ENCODE measurements at regions not wholly inside any gene's neighbourhood (a gene's known extent, or its start where the extent isn't known, plus 50 kb on each side); places are given as distances from the start of the nearest gene placed in this dataset.

- peak; percentile 44 to 93 (median 82) for ATAC-seq
- TF ChIP-seq CTCF (IDR thresholded peaks at IDR 0.05), result no peak
- TF ChIP-seq POLR2A (IDR thresholded peaks at IDR 0.05), result no peak
Observed at GRCh38 chr11:90363739-90364138, 140.9 kb upstream of the CHORDC1 start.

DNA sequence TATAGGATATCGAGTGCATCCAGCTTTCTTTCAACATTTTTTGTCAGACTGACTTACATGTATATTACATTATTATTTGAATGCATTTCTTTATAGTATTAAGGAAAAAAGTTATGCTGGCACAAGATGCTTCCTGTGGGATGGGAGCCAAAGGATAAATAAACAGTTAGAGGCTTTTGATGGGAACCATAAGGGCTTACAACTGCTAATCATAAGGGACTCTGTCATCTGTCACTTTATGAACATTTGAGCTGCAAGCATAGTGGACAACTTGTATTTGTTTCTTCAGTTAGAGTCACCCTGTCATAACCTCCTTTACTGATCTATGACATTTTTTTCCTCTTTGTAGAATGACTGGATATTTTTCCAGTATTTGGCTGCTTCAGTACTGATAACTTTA, 132.4 kb upstream of the CHORDC1 start:
- DNase-seq (no peak), ATAC-seq (peak in 1 of 4 donors; percentile 26)
- Histone ChIP-seq H3K4me1 (no peaks in the 10 kb centered on the region), H3K27ac (no peak overlapping the region), H3K4me3 (no peak overlapping the region), H3K36me3 (no peaks in the 10 kb centered on the region), H3K27me3 (no peaks in the 10 kb centered on the region), H3K9me3 (no peaks in the 10 kb centered on the region)
- intact Hi-C loops (cut with DNase I), result no loop called here
- WGBS (ENCODE audit: insufficient coverage, low coverage, low lambda C conversion rate, missing lambda C conversion rate), result 71% methylated on average over 1 of the region's 1 CpG
- TF ChIP-seq POLR2A (IDR thresholded peaks at IDR 0.05), result no peak
- no peak for TF ChIP-seq CTCF (IDR thresholded peaks at IDR 0.05)

More at GRCh38 chr11:90363739-90364138, 140.9 kb upstream of the CHORDC1 start:
- WGBS (ENCODE audit: insufficient coverage, low coverage, low lambda C conversion rate, missing lambda C conversion rate), result 25% methylated on average over 1 of the region's 1 CpG
- H3K4me1 ChIP-seq, result no peaks in the 10 kb centered on the region
- no peaks in the 10 kb centered on the region for H3K27me3 ChIP-seq
- DNase-seq, result no peak
- H3K9me3 ChIP-seq, result no peaks in the 10 kb centered on the region
- H3K27ac ChIP-seq, result no peak overlapping the region
- intact Hi-C loops (cut with DNase I), result no loop called here
- H3K4me3 ChIP-seq, result no peak overlapping the region
- H3K36me3 ChIP-seq, result no peaks in the 10 kb centered on the region

GRCh38 chr11:90349731-90350130, 126.9 kb upstream of the CHORDC1 start:
- DNase-seq (no peak), ATAC-seq (peak in 1 of 4 donors; percentile 36)
- H3K36me3 ChIP-seq, result no peaks in the 10 kb centered on the region
- no peak overlapping the region for H3K27ac ChIP-seq
- TF ChIP-seq POLR2A (IDR thresholded peaks at IDR 0.05), result no peak
- TF ChIP-seq CTCF (IDR thresholded peaks at IDR 0.05), result no peak
- no peak overlapping the region for H3K4me3 ChIP-seq
- H3K9me3 ChIP-seq, result no peaks in the 10 kb centered on the region
- 96% methylated on average over 1 of the region's 1 CpG for WGBS (ENCODE audit: insufficient coverage, low coverage, low lambda C conversion rate, missing lambda C conversion rate)
- no peaks in the 10 kb centered on the region for H3K4me1 ChIP-seq
- no peaks in the 10 kb centered on the region for H3K27me3 ChIP-seq
- intact Hi-C loops (cut with DNase I), result no loop called here

- Histone ChIP-seq H3K4me1 (no peaks in the 10 kb centered on the region), H3K4me3 (no peak overlapping the region), H3K27ac (no peak overlapping the region), H3K9me3 (no peaks in the 10 kb centered on the region), H3K27me3 (no peaks in the 10 kb centered on the region), H3K36me3 (no peaks in the 10 kb centered on the region)
- 57% methylated on average over 3 of the region's 4 CpGs for WGBS (ENCODE audit: insufficient coverage, low coverage, low lambda C conversion rate, missing lambda C conversion rate)
- DNase-seq (no peak), ATAC-seq (no peak)
- intact Hi-C loops (cut with DNase I), result no loop called here
- TF ChIP-seq CTCF (IDR thresholded peaks at IDR 0.05) (no peak), POLR2A (IDR thresholded peaks at IDR 0.05) (no peak)
Observed at GRCh38 chr11:90344546-90344945, 121.7 kb upstream of the CHORDC1 start.

DNA sequence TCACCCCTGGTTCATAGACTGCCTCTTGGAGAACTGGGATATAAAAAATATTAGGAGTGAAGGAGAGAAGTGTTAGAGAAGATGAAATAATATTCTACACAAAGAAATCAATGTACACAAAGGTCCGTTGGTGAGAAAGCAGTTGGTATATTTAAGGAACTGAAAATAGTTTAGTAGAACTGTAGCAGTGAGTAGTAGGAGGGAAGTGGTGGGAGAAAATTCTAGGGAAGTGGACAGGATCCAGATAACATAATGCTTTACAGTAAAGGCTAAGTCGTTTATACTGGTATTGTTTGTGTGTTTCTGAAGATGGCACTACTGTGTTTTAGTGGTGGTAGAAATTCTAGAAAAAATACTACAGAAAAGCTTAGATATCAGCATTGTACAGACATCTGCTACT, 120.8 kb upstream of the CHORDC1 start:
- ATAC-seq (peak in 1 of 4 donors; percentile 36), DNase-seq (no peak)
- Histone ChIP-seq H3K9me3 (no peaks in the 10 kb centered on the region), H3K4me1 (no peaks in the 10 kb centered on the region), H3K27ac (no peak overlapping the region), H3K27me3 (no peaks in the 10 kb centered on the region), H3K4me3 (no peak overlapping the region), H3K36me3 (no peaks in the 10 kb centered on the region)
- intact Hi-C loops (cut with DNase I), result no loop called here
- TF ChIP-seq POLR2A (IDR thresholded peaks at IDR 0.05), result no peak
- TF ChIP-seq CTCF (IDR thresholded peaks at IDR 0.05), result no peak
- 26% methylated on average over 2 of the region's 2 CpGs for WGBS (ENCODE audit: insufficient coverage, low coverage, low lambda C conversion rate, missing lambda C conversion rate)
